Stimulated activated CD8-positive, alpha-beta memory T cell treated with anti-CD3 and anti-CD28 coated beads, Interleukin-7, amount 100 ng/mL, for 4 hours (primary cell): ENCODE measurements at regions not wholly inside any gene's neighbourhood (a gene's known extent, or its start where the extent isn't known, plus 50 kb on each side); places are given as distances from the start of the nearest gene placed in this dataset.
A peak's percentile ranks its signal among the peaks of the same experiment; 100 is the strongest.
"Not testable (repeated sequence)": the region's sequence is repeated elsewhere in the genome, so short reads cannot be mapped to it uniquely, and the experiment has no call there.

Experiments
- DNase-seq, 2 donors: peaks; one replicate each; pipeline ENCODE4 v3.0.0-alpha.2; 2020; ENCODE audit warnings: low read depth in 2 of 2

- DNase-seq = not testable (repeated sequence)
Observed at GRCh38 chr17:20681746-20682722, 102.5 kb downstream of the CDRT15L2 start.

- not testable (repeated sequence) for DNase-seq
Observed at GRCh38 chr17:20683651-20684229, 104.2 kb downstream of the CDRT15L2 start.

GRCh38 chr17:20684975-20685374 lies 105.5 kb downstream of the CDRT15L2 start:
- DNase-seq = not testable (repeated sequence)

GRCh38 chr17:20687584-20687983 lies 108.1 kb downstream of the CDRT15L2 start:
- not testable (repeated sequence) for DNase-seq

- not testable (repeated sequence) for DNase-seq
Observed at GRCh38 chr17:20689170-20689749, 109.7 kb downstream of the CDRT15L2 start.

GRCh38 chr17:20692706-20693105 lies 113.2 kb downstream of the CDRT15L2 start:
- not testable (repeated sequence) for DNase-seq

GRCh38 chr17:20695871-20696270 lies 116.3 kb downstream of the CDRT15L2 start:
- DNase-seq = not testable (repeated sequence)

- DNase-seq = peak in 1 of 2 donors; percentile 12
Observed at GRCh38 chr17:20698463-20699206, 119.1 kb downstream of the CDRT15L2 start.

- DNase-seq = not testable (repeated sequence)
Observed at GRCh38 chr17:20700528-20700927, 121.0 kb downstream of the CDRT15L2 start.

GRCh38 chr17:20701366-20701765 lies 121.8 kb downstream of the CDRT15L2 start:
- DNase-seq = not testable (repeated sequence)

- peak in 1 of 2 donors; percentile 5 for DNase-seq
Observed at GRCh38 chr17:20702692-20703091, 123.2 kb downstream of the CDRT15L2 start.

GRCh38 chr17:20703781-20704180 lies 124.3 kb downstream of the CDRT15L2 start:
- DNase-seq = no peak

GRCh38 chr17:20705186-20705585 lies 125.7 kb downstream of the CDRT15L2 start:
- DNase-seq = not testable (repeated sequence)

GRCh38 chr17:20706751-20707373 lies 127.3 kb downstream of the CDRT15L2 start:
- DNase-seq = no peak

- DNase-seq = not testable (repeated sequence)
Observed at GRCh38 chr17:20708821-20709220, 129.3 kb downstream of the CDRT15L2 start.

- DNase-seq = not testable (repeated sequence)
Observed at GRCh38 chr17:20716481-20716880, 137.0 kb downstream of the CDRT15L2 start.

- DNase-seq = no peak
Observed at GRCh38 chr17:20721171-20721570, 141.6 kb downstream of the CDRT15L2 start.

- not testable (repeated sequence) for DNase-seq
Observed at GRCh38 chr17:20724391-20724790, 144.9 kb downstream of the CDRT15L2 start.

GRCh38 chr17:20727201-20727600 lies 147.7 kb downstream of the CDRT15L2 start:
- not testable (repeated sequence) for DNase-seq

- no peak for DNase-seq
Observed at GRCh38 chr17:20728181-20728580, 148.7 kb downstream of the CDRT15L2 start.

GRCh38 chr17:20731131-20731530 lies 151.6 kb downstream of the CDRT15L2 start:
- DNase-seq = not testable (repeated sequence)
